SK-N-SH (cell line): ENCODE measurements at regions not wholly inside any gene's neighbourhood (a gene's known extent, or its start where the extent isn't known, plus 50 kb on each side); places are given as distances from the start of the nearest gene placed in this dataset.

Experiments used
- CHD2 ChIP-seq: fragments of 150-350 bp; IDR thresholded peaks from 2 replicates; pipeline ENCODE4 v1.6.1; 2018; ENCODE audit warnings: low read length; ENCODE audit not compliant: partially characterized antibody
- CTCF ChIP-seq: fragments of 200-600 bp; sonication (generic); IDR thresholded peaks from 2 replicates; pipeline ENCODE4 v1.6.1; 2017; ENCODE audit warnings: antibody characterized with exemption, mild to moderate bottlenecking, moderate library complexity
- EP300 ChIP-seq, 2 experiments: IDR thresholded peaks; 2 replicates each; pipeline versions ENCODE4 v1.4.0 to v1.6.1; 2012; ENCODE audit warnings: borderline replicate concordance in 1 of 2, low read depth in 1 of 2, low read length in 1 of 2
- FOXJ3 ChIP-seq: sonication (generic); formaldehyde crosslinking; IDR thresholded peaks from 2 replicates; pipeline ENCODE4 v1.5.1; 2020; ENCODE audit warnings: mild to moderate bottlenecking, missing genetic modification reagents
- GATA2 ChIP-seq: sonication (generic); formaldehyde crosslinking; IDR thresholded peaks from 2 replicates; pipeline ENCODE4 v1.5.0; 2020; ENCODE audit warnings: mild to moderate bottlenecking, missing genetic modification reagents
- MAX ChIP-seq: IDR thresholded peaks from 2 replicates; pipeline ENCODE4 v1.4.0; 2012; ENCODE audit warnings: low read depth
- REST ChIP-seq: IDR thresholded peaks from 2 replicates; pipeline ENCODE4 v1.6.1; 2012; ENCODE audit warnings: mild to moderate bottlenecking, low read depth, low read length, moderate library complexity
- USF2 ChIP-seq: fragments of 150-350 bp; IDR thresholded peaks from 2 replicates; pipeline ENCODE4 v1.6.1; 2017; ENCODE audit warnings: antibody characterized with exemption, low read length, low read depth, borderline replicate concordance

- no peak for TF ChIP-seq EP300 (IDR thresholded peaks at IDR 0.05; ENCODE audit: borderline replicate concordance in 1 of 2, low read depth in 1 of 2, low read length in 1 of 2)
- TF ChIP-seq REST, result no peak
- no peak for TF ChIP-seq USF2
- no peak for TF ChIP-seq CTCF
- no peak for TF ChIP-seq MAX
- TF ChIP-seq CHD2, result no peak
- TF ChIP-seq FOXJ3, result no peak
- no peak for TF ChIP-seq GATA2 (CRISPR knock-in tag)
These were observed 380.3 kb downstream of the SEC14L1 start for GRCh38 chr17:77521076-77521475.
